ENCODE measurements at regions not wholly inside any gene's neighbourhood (a gene's known extent, or its start where the extent isn't known, plus 50 kb on each side); places are given as distances from the start of the nearest gene placed in this dataset.

DNA sequence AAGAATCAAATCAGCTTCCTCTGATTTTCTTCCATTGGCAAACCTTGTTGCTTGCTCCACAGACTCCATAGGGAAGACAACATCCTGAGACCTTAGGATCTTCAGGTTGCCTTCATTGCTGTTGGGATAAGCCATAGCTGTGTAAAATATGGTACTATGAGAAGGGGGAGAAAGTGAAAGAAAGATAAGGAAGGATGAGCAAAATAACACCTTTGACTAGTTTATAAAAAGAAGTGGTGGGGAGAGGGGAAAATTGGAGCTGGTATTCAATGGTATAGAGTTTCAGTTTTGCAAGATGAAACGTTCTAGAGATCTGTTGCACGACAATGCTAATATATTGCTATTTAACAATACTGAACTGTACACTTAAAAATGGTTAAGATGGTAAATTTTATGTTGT lies 180.4 kb upstream of the PHYHIPL start:
- Histone ChIP-seq H2AFZ (ENCODE audit: low read depth) (no peak overlapping the region), H3K27ac (ENCODE audit: low read depth in 2 of 2, low read length in 1 of 2) (no peak overlapping the region), H3K36me3 (replicated peaks in 1 of 2; ENCODE audit: control insufficient read depth in 1 of 2, insufficient read depth in 2 of 2, low read length in 1 of 2) (no peaks in the 10 kb centered on the region), H3F3A (replicated peaks; ENCODE audit: insufficient read depth) (no peaks in the 10 kb centered on the region), H3K9me3 (no peaks in the 10 kb centered on the region), H3K79me2 (ENCODE audit: insufficient read depth) (no peaks in the 10 kb centered on the region), H3K27me3 (ENCODE audit: insufficient read depth) (no peaks in the 10 kb centered on the region), H4K20me1 (ENCODE audit: insufficient read depth) (no peaks in the 10 kb centered on the region), H3K9me2 (no peaks in the 10 kb centered on the region), H3K4me2 (no peak overlapping the region), H3K4me3 (ENCODE audit: low read depth in 2 of 2, low read length in 1 of 2) (no peak overlapping the region), H3K9ac (no peak overlapping the region), H3K4me1 (ENCODE audit: control insufficient read depth in 1 of 2, insufficient read depth in 2 of 2, low read depth in 1 of 2, low read length in 1 of 2) (peaks cover 0 to 9% of the 10 kb centered on the region in 2 experiments; a peak in 2 of 4 replicates)
- CTCF ChIA-PET, result interaction anchor here (1.2 to 2.0 kb wide), 2 partner anchors 8 to 14 kb away, joined by 3 to 4 read pairs; no protein-coding TSS in a partner anchor
- TF ChIP-seq JUND (IDR thresholded peaks at IDR 0.05) (no peak), RCOR1 (IDR thresholded peaks at IDR 0.05; ENCODE audit: low read length) (no peak)
- no peak for DNase-seq
- POLR2A ChIA-PET, result no interaction called here
- WGBS (ENCODE audit: low lambda C conversion rate), result 66% methylated on average over 2 of the region's 2 CpGs

DNA sequence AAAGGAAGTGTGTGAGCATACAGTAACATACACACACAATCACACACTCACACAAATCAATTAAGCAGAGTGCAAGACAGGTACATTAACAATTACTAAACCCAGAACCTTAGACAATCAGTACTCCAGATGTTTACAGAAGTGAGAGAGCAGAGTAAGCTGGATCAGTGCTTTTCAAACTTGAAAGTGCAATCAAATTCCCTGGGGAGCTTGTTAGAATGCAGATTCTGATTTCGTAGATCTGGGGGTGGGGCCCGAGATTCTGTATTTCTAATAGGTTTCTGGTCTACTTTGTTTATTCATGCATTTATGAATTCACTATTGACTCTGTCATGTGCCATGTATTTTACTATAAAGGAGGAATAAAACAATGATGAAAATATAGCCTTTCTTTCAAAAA lies 179.6 kb upstream of the PHYHIPL start:
- no peak for DNase-seq
- CTCF ChIA-PET, result interaction anchor here (1.2 kb wide), 1 partner anchor 9 kb away, joined by 3 read pairs; no protein-coding TSS in a partner anchor
- WGBS (ENCODE audit: low lambda C conversion rate), result 84% methylated on average over 2 of the region's 2 CpGs

DNA sequence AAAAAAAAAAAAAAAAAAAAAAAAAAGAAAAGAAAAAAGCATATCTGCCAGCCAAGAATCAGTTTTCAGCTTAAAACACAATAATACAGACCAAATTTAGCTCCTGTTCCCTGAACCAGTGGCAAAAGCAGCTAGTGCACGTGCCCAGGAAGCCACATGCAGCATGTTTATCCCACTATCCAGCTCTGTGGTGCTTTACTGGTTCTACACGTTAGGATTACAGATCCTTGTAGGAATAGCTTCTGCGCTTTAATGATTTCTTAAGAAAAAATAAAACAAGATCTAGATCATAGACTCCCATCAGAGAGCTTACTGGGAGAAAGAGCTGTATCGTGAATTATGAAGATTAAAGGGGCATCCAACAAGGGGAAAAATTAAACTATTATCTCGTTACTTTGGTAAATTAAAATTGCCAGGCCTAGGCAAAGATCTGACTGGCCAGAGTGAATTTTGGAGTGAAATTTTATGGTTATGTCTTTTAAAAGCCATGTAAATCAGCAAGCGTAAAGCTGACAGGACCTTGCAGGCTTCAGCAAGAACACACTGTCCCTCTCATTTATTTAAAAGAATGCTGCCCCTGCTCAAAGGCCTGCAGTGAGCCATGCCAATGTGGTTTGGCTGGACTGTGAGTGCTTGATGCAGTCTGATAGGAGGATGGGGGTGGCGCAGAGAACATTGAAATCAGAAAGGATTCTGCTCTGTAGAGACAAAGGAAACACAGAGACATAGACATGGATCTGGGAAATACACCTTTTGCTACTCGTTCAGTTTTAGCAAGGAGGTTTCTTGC lies 177.3 kb upstream of the PHYHIPL start:
- H4K20me1 ChIP-seq (ENCODE audit: insufficient read depth), result no peaks in the 10 kb centered on the region
- no peaks in the 10 kb centered on the region for H3K9me2 ChIP-seq
- H3K36me3 ChIP-seq (replicated peaks in 1 of 2; ENCODE audit: control insufficient read depth in 1 of 2, insufficient read depth in 2 of 2, low read length in 1 of 2), result no peaks in the 10 kb centered on the region
- WGBS (ENCODE audit: low lambda C conversion rate), result 73% methylated on average over 8 of the region's 8 CpGs
- H3K4me3 ChIP-seq (ENCODE audit: low read depth in 2 of 2, low read length in 1 of 2), result no peak overlapping the region
- H3K4me2 ChIP-seq, result no peak overlapping the region
- CTCF ChIA-PET, result interaction anchor here (0.6 to 0.9 kb wide), 2 partner anchors 19 to 237 kb away, joined by 3 to 5 read pairs; no protein-coding TSS in a partner anchor
- H3K79me2 ChIP-seq (ENCODE audit: insufficient read depth), result no peaks in the 10 kb centered on the region
- H3K9me3 ChIP-seq, result no peaks in the 10 kb centered on the region
- H3K27ac ChIP-seq (ENCODE audit: low read depth in 2 of 2, low read length in 1 of 2), result no peak overlapping the region; a peak in 1 of 4 replicates
- no peak for DNase-seq
- no peak overlapping the region for H3K9ac ChIP-seq
- POLR2A ChIA-PET, result no interaction called here
- H3K27me3 ChIP-seq (ENCODE audit: insufficient read depth), result no peaks in the 10 kb centered on the region
- H3K4me1 ChIP-seq (ENCODE audit: control insufficient read depth in 1 of 2, insufficient read depth in 2 of 2, low read depth in 1 of 2, low read length in 1 of 2), result peaks cover 0 to 13% of the 10 kb centered on the region in 2 experiments; a peak in 2 of 4 replicates
- no peak overlapping the region for H2AFZ ChIP-seq (ENCODE audit: low read depth)
- H3F3A ChIP-seq (replicated peaks; ENCODE audit: insufficient read depth), result no peaks in the 10 kb centered on the region
- TF ChIP-seq GABPA (IDR thresholded peaks at IDR 0.05; ENCODE audit: low read depth) (no peak), NRF1 (IDR thresholded peaks at IDR 0.05; ENCODE audit: low read depth, low read length) (no peak), FOXM1 (IDR thresholded peaks at IDR 0.05; ENCODE audit: low read depth) (no peak), FOSL2 (IDR thresholded peaks at IDR 0.05; ENCODE audit: borderline replicate concordance, low read depth) (no peak), JUND (IDR thresholded peaks at IDR 0.05) (no peak), SMC3 (IDR thresholded peaks at IDR 0.05; ENCODE audit: low read depth, low read length) (no peak)
- TF ChIP-seq, protein P1, sequence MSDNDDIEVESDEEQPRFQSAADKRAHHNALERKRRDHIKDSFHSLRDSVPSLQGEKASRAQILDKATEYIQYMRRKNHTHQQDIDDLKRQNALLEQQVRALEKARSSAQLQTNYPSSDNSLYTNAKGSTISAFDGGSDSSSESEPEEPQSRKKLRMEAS (IDR thresholded peaks at IDR 0.05; ENCODE audit: low read depth), result no peak
- TF ChIP-seq, protein P2, sequence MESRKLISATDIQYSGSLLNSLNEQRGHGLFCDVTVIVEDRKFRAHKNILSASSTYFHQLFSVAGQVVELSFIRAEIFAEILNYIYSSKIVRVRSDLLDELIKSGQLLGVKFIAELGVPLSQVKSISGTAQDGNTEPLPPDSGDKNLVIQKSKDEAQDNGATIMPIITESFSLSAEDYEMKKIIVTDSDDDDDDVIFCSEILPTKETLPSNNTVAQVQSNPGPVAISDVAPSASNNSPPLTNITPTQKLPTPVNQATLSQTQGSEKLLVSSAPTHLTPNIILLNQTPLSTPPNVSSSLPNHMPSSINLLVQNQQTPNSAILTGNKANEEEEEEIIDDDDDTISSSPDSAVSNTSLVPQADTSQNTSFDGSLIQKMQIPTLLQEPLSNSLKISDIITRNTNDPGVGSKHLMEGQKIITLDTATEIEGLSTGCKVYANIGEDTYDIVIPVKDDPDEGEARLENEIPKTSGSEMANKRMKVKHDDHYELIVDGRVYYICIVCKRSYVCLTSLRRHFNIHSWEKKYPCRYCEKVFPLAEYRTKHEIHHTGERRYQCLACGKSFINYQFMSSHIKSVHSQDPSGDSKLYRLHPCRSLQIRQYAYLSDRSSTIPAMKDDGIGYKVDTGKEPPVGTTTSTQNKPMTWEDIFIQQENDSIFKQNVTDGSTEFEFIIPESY (IDR thresholded peaks at IDR 0.05; ENCODE audit: borderline replicate concordance, low read depth), result no peak
- TF ChIP-seq, protein P3, sequence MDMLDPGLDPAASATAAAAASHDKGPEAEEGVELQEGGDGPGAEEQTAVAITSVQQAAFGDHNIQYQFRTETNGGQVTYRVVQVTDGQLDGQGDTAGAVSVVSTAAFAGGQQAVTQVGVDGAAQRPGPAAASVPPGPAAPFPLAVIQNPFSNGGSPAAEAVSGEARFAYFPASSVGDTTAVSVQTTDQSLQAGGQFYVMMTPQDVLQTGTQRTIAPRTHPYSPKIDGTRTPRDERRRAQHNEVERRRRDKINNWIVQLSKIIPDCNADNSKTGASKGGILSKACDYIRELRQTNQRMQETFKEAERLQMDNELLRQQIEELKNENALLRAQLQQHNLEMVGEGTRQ (IDR thresholded peaks at IDR 0.05; ENCODE audit: borderline replicate concordance, low read depth, low read length), result no peak

More for the DNA sequence above, 179.6 kb upstream of the PHYHIPL start:
- H3K27me3 ChIP-seq (ENCODE audit: insufficient read depth), result no peaks in the 10 kb centered on the region
- H4K20me1 ChIP-seq (ENCODE audit: insufficient read depth), result no peaks in the 10 kb centered on the region
- no peaks in the 10 kb centered on the region for H3K79me2 ChIP-seq (ENCODE audit: insufficient read depth)
- peaks cover 0 to 10% of the 10 kb centered on the region in 2 experiments; a peak in 2 of 4 replicates for H3K4me1 ChIP-seq (ENCODE audit: control insufficient read depth in 1 of 2, insufficient read depth in 2 of 2, low read depth in 1 of 2, low read length in 1 of 2)
- no peaks in the 10 kb centered on the region for H3K36me3 ChIP-seq (replicated peaks in 1 of 2; ENCODE audit: control insufficient read depth in 1 of 2, insufficient read depth in 2 of 2, low read length in 1 of 2)
- no peaks in the 10 kb centered on the region for H3K9me3 ChIP-seq
- no peak overlapping the region for H3K27ac ChIP-seq (ENCODE audit: low read depth in 2 of 2, low read length in 1 of 2)
- H3K4me3 ChIP-seq (ENCODE audit: low read depth in 2 of 2, low read length in 1 of 2), result no peak overlapping the region
- no peak overlapping the region for H3K9ac ChIP-seq
- no peaks in the 10 kb centered on the region for H3F3A ChIP-seq (replicated peaks; ENCODE audit: insufficient read depth)
- H3K4me2 ChIP-seq, result no peak overlapping the region
- TF ChIP-seq NFIC (IDR thresholded peaks at IDR 0.05; ENCODE audit: borderline replicate concordance) (no peak), EP300 (IDR thresholded peaks at IDR 0.05; ENCODE audit: borderline replicate concordance in 1 of 2, low read depth in 1 of 2, low read length in 1 of 2) (no peak), JUND (IDR thresholded peaks at IDR 0.05) (no peak), CHD2 (IDR thresholded peaks at IDR 0.05; ENCODE audit: low read length, partially characterized antibody) (no peak), TAF1 (IDR thresholded peaks at IDR 0.05; ENCODE audit: borderline replicate concordance, low read depth, low read length) (no peak), MEF2A (IDR thresholded peaks at IDR 0.05; ENCODE audit: borderline replicate concordance, low read depth) (no peak), MXI1 (IDR thresholded peaks at IDR 0.05; ENCODE audit: low read depth, low read length) (no peak), RXRA (IDR thresholded peaks at IDR 0.05; ENCODE audit: borderline replicate concordance, low read depth) (no peak), YY1 (IDR thresholded peaks at IDR 0.05; ENCODE audit: low read depth) (no peak), EZH2phosphoT487 (IDR thresholded peaks at IDR 0.05; ENCODE audit: borderline replicate concordance, low read depth) (no peak), RCOR1 (IDR thresholded peaks at IDR 0.05; ENCODE audit: low read length) (no peak)
- TF ChIP-seq, protein P3 (IDR thresholded peaks at IDR 0.05; ENCODE audit: borderline replicate concordance, low read depth, low read length), result no peak
- no peak overlapping the region for H2AFZ ChIP-seq (ENCODE audit: low read depth)
- no peaks in the 10 kb centered on the region for H3K9me2 ChIP-seq
- POLR2A ChIA-PET, result no interaction called here
